Hematopoietic multipotent progenitor cell (in vitro differentiated cells): ENCODE measurements at regions not wholly inside any gene's neighbourhood (a gene's known extent, or its start where the extent isn't known, plus 50 kb on each side); places are given as distances from the start of the nearest gene placed in this dataset.

ENCODE experiments used
- DNase-seq, 3 donors: peaks; one replicate each; pipeline ENCODE4 v3.0.0-alpha.2; 2011 to 2015; ENCODE audit warnings: low read depth in 2 of 3, low spot score in 2 of 3

DNA sequence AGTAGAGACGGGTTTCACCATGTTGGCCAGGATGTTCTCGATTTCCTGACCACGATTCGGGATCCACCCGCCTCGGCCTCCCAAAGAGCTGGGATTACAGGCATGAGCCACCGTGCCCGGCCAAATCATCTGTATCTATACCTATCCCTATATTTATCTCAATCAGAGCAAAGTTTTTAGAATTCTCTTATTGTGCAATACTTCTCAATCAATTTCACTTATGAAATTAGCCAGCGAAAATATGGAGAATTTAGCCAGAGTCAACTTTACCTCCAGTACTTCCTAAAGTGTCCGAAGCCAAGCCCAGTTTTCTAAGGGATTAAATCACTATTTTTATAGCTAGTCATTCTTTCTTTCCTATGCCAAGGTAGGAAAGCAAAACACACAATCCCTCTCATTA lies 319.1 kb upstream of the PFKP start:
- no peak for DNase-seq

DNA sequence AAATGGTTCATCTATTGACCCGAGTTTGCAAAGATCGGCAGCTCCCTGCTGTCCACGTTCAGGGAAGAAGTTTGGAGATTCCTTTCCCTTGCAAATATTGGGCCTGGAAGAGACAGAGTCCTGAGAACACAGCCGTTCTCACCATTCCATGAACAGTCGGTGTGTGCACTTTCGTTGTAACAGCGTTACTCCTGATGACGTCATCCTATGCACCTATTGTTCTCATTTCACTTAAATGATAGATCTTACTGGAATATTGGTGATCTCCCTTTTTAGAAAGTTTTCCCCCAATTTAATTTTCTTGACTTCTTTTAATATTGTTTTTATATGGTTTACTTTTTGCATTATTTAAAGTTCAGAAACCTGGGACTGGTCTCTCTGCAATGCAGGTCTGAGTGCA lies 320.7 kb upstream of the PFKP start:
- no peak for DNase-seq

DNA sequence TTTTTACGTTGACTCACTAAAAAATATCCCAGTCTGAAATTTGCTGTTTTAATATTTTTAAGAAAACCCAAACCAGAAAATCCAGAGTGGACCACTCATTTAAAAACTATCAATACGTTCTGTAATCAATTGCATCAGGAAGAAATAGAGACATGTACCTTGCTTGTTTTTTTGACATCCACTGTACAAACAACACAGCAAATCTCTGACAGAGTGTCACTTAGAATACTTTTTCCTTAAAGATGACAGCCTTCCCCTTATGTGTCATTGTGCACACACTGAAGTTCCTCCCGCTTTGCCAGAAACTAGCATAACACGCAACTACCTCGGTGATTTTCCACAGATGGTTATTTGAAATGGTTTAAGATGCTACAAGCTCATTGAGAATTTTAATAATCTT lies 321.7 kb upstream of the PFKP start:
- no peak for DNase-seq

DNA sequence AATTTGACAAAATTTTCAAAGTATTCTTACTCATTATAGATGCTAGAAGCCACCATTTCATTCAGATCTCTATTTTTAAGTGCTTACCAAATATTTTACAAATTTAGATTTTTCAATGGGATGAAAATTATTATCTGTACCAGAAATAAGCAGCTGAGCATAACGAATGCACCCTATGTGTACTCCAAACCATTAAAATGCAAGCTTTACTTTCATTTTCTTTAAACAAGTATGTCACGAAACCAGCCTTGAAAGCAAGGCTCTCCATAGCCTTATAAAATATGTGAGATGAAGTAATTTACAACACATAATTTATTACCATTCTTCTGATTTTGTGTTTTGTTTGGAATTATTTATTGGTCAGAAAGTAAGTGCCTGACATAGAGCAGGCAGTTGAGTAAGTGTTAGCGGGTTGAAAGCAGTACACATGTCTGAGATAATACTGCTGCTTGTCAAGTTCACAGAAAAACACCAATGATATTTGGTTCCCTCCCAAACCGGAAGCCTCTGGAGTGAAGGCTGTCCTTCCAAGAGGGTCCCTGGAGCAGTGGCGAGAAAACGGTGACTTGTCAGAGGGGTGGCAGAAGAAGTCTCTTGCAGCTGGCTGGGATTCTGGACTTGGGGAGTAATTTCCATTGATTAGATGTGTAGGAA lies 322.7 kb upstream of the PFKP start:
- no peak for DNase-seq

DNA sequence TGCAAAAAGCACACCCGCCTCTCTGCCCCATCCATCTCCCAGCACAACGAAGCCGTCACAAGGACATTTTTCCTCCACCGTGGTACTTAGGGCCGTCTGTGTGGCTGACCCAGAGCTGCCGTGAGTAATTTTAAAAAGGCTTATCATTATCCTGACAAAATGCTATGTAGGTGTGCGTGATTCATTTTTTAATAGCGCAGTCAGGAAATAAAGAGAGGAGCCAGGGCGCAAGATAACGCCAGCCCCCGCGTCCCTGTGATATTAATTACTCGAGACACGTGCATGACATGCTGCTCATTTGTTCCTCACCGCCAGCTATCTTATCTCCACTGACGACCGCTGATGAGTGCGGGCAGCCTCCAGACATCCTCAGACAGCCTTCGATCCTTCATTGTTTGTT lies 332.7 kb upstream of the PFKP start:
- DNase-seq: no peak

DNA sequence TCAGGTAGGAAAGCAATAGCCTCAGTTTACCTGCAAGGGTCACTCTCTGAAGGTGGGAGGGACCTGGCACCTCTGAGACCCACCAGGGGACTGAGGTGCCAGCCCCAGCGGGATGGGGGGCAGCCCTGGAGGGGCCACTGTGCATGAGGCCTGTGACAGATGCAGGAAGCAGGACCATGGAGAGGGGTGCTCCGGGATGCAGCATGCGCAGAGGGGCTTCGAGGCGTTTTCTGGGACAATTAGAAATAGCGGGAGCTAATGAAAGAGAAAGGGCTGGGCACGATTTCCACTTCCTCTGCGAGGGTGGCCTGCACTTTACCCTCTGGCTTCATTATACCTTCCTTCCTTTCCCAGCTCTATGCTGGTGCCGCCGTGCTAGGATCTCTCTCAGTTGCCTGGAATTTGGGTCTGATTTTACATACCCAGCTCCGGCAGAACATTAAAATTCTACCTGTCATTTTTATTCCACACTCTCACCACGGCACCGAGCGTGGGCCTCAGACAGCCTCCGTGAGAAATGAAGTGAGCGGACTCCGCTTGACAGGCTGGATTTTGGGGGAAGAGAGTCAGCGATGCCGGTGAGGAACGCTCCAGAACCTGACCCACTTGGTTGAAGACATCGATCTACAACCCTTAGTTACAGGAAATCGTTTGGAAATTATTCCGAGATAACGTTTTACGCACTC lies 333.9 kb upstream of the PFKP start:
- DNase-seq: no peak

DNA sequence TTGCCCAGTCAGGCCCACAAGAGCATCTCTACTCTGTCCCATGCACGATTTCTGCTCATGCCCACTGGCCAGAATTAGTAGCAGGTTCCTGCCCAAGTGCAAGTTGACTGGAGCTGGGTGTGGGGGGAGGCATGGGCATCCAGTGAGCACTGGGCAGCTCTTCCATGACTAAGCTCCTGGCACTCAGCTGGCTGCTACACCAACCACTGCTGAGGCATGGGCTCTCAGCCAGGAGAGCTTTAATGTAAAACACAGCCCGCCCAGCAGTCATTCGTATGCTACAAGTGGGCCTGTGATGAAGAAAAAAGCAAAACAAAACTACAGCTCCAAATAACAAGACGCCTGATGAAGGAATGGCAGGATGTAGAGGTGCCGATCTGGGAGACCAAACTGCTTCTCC lies 335.4 kb upstream of the PFKP start:
- no peak for DNase-seq

DNA sequence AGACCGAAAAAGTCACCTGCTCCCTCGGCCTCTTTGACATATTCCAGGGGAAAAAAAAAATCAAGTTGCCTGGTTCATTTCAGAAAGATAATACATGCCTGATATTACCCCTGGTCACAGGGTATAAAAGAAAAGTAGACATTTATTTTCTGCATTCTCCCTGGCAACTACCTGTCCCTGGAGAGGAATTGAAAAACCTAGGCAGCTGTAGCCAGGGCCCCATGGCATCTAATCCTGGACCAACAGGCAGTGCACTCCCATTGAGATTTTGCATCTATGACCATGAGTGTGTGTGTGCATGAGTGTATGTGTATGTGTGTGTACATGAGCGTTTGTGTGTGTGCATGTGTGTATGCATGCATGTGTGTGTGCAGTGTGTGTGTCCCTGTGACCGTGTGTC lies 338.2 kb upstream of the PFKP start:
- no peak for DNase-seq

DNA sequence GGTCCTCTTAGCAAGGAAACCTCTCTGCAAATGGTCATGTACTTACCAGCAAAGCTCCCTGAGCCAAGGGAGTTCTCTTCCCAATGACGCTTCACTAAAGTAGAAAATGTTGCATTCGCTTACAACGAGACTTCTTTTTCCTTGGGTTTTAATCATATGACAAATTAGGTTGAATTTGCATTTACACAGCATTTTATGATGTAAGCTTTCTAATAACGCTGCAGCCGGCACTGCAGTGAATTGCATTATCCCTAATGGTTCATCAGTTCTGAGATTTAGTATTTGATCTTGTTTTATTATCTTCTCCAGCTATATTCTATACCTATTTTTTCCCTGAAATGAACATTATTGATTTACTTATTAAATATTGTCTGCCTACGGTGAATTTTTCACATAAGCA lies 339.3 kb upstream of the PFKP start:
- no peak for DNase-seq

DNA sequence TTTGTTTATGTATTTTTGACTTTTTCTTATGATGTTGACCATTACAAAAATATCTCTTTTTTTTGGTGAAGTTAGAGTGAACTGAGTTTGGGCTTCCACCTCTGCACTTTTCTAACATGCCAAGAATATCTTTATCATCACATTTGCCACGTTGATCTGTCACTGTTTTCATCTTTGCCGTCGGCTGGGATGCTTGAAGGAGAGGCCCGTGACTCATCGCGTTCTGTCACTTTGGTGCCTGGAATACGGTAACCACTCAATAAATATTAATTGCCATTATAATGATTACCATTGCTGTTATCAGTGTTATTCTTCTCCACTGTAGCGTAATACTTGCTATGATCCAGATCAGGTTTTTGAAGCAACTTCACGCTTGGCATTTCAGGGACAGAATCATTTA lies 350.8 kb upstream of the PFKP start:
- no peak for DNase-seq

DNA sequence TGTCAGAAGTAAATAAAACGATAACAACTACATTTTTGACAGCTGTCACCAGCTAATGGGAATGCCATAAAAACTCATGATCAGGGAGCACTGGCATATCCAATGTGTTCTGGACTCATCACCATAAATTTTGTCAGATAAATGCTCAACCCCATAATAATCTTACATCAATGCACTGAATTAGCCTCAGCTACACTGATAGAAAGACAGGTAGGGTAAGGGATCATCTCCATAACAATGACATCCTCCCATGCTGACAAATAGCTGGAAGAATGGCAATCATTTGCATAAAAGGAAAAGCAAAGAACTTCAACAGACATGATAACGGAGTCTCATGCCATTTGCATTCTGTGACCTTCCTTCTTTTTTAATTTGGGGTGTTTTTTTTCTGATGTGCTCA lies 352.8 kb upstream of the PFKP start:
- DNase-seq: no peak

DNA sequence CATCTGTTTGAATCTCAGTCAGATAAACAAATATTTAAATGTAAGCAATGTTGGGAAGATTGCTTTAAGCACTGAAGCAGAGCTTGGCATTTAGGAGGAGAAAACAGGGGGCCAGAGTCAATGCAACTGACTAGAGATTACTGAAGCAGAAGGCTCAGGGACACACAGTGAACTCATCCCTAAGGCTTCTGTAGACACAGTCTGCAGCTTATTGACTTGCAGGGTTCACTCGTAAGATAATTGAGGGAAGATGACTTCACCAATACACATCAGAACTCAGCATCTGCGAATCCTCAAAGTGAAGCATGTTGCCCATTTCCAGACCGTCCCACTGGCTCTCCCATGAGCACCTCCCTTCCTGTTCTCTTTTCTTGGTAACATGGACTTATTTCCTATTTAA lies 363.4 kb upstream of the PFKP start:
- no peak for DNase-seq

DNA sequence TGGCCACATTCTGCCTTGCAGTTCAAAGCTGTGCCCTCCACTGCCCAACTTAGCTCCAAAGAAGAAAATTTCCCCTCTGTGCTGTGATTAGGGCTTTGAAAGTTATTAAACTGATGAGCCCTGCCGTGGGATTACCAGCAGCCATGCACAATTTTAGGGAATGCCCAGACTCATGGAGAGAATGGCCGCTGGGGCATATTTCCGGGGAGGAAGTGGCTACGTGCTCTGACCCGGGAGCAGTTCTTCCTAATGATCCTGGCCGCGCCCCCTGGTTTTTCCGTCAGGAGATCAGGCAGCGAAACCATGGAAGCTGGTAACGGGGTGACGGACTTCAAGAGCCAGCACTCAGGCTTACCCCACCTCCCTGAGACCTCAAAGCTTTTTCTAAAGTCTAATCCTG lies 365.5 kb upstream of the PFKP start:
- no peak for DNase-seq

DNA sequence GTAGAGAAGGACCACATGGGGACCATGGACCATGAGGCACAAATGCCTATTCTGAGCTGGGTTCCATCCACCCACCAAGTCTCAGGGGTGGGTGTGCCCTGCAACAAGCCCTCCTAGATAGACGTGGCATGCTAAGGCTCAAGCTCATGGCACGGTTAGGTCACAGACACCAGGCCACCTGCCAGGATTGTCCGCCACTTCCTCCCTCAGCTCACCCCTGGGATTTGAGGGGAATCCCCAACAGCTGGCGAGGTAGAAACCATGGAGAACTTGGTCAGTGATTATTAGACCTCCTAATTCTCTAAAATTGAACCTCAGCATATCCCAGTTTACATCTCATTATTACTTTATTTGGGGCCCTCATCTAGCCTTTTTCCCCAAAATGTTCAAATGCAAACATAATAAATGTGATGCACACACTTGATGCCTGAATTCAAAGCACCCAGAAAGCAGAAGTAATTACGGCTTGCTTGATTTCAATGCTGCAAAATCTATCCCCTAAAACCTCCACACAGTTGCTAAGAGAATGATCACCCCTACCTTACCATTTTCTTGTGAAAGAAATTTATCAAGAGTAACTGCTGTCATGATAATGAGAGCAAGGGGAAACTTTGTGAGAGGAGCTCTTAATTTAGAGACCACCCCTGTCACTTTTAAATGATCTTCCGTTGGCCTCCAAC lies 366.6 kb upstream of the PFKP start:
- no peak for DNase-seq

DNA sequence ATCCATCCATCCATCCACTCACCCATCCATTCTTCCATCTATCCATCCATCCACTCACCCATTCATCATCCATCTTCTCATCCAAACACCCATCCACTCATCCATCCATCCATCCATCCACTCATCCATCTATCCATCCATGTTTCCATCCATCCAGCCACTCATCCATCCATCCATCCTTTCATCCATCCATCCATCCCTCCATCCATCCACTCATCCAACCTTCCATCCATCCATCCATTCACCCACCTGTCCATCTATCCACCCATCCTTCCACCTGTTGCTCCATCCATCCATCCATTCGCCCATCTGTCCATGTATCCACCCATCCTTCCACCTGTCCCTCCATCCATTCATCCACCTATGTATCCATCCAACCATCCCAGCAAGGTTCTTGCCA lies 378.4 kb upstream of the PFKP start:
- no peak for DNase-seq

DNA sequence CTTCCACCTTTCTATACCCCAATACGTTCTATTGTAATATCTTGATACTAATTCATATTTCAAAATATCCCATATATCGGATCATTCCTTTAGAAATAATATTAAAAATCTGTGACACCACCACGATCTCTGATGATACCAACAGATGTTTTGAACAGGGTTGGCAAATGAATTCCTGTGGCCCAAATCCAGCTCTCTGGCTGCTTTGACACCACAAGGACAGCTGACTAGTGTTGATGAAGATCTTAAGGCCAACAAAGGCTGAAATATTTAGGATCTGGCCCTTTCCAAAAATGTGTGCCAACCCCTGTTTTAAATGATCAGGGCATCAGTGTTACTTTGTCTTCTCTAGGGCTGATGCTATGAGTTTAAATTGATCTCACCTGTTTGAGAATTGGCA lies 380.7 kb upstream of the PFKP start:
- DNase-seq: no peak

DNA sequence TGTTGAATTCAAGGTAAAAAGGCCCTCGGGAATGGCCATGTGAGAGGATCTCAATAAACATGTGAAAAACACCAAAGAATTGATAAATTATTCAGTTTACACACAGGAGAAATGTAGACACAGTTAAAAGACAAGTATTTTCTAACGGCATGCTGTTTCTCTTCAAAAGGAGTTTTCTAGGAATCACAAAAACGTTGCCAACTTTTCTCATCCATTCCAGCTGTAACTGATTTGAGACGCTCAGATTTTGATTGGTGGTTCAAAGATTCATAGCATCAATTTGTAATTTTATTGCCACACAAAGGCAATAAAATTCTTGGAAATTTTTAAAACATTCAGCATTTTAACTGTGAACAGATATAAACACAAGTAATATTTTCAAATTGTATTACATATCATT lies 384.9 kb upstream of the PFKP start:
- no peak for DNase-seq

DNA sequence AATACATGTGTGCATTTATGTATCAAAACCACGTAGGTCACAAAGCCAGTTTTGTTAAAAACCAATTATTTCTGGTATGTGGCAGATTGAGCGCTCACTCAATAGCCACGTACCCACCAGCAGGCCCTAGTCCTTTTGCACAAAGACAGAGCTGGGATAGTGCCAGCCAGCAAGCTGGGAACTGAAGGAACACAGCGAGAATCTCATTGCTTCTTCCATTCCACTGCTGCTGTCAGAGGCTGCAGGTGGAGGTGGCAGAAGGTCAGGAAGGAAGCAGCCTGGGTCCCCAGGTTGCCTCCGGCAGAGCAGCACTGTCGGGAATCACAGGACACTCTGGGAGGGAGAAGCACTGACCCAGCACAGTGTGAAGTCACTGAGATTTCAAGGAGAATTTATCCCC lies 385.5 kb upstream of the PFKP start:
- no peak for DNase-seq

DNA sequence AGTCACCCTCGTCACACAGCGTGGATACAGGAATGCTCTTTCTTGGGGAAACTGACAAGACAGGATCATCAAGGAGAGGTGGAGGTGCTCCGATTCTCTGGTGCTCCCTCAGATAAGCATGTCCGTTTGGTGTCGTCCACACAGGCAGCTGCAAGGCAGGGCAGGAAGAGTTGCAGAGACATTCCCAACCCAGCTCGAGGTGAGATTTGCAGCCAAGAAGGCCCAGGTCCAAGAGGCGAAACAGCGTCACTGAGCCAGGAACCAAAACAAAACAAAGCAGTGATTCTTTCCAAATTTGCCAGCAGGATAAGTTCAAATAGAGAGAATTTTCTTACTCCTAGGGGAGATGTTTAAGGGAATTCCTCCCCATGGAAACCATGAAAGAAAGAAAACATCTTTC lies 386.5 kb upstream of the PFKP start:
- DNase-seq: no peak

DNA sequence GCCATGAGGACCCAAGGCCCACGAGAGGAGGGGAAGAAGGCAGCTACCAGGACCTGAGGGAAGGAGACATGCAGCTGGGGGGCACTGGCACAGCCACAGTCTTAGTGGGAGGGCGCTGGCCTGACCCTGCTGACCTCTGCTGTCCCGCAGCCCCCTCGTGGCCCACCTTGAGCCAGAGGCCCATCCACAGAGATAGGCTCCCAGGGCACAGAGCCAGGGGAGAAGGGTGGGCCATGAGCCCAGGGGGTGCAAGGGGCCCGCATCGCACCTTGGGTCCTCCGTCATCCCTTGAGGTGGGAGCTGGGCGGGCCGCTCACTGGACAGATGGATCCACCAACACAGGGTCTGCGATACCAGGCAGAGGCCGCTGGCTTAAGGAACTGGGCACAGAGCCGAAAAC lies 387.7 kb upstream of the PFKP start:
- DNase-seq: no peak

DNA sequence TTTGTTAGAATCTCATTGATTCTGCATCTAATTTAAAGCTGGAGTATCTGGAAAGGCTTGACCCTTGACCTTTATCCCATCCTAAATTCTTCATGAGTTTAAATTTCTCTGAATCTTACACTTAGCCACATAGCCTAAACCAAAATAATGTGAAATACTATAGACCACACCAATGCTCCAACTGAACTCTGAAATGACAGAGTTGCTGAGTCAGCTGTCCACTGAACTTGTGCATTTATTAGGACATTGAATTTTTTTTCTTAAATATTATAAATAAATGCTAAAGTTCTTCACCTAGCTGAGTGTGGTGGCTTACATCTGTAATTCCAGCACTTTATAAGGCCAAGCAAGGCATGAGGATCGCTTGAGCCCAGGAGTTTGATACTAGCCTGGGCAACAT lies 390.9 kb upstream of the PFKP start:
- DNase-seq: no peak

DNA sequence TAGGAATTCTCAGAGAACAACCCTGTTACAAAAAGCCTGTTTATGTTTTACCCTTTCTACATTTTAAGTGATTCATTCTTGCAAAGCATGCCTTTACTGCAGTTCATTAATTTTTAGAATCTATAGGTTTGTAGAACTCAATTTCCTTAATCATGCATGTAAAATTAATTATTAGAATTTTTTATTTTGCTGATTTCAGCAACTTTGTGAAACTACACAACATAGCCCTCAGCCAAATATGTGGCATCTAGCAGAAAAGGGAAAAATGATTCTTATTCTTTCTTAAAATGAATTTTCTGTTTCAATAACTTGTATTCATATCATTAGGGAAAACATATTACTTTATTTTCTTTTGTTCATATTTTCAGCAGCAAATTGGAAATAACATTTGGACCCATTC lies 392.9 kb upstream of the PFKP start:
- no peak for DNase-seq
